ENCODE measurements at regions not wholly inside any gene's neighbourhood (a gene's known extent, or its start where the extent isn't known, plus 50 kb on each side); places are given as distances from the start of the nearest gene placed in this dataset.

DNA sequence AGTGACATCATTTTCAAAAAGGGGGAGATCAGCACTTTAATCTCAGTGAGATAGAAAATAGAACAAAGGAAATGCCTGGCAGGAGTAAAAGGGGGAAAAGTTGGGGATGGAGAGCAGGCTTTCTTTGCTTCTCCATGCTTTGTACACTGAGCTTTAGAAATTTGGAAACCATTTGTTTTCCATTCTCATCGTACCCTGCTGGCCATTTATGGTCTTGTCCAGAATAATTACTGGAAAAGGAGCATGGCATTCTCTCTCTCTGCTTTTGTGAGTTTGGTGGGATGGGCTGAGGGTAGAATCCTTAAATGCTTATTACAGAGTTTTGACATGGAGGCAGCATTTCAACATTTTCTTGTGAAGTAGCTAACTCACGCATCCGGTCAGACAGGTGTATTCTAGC lies 104.4 kb upstream of the FLRT2 start:
- DNase-seq (ENCODE audit: low read depth, low spot score): no peak
- no peaks in the 10 kb centered on the region for H3K9me3 ChIP-seq (ENCODE audit: control insufficient read depth, insufficient read depth, low read depth, low read length)
- H3K36me3 ChIP-seq (ENCODE audit: control insufficient read depth, insufficient read depth, low read length): no peaks in the 10 kb centered on the region
- in situ Hi-C loops (cut with HindIII; ENCODE audit: low pct_unique_long_range_greater_than_20kb, low sequenced_read_pairs) (no loop called here), intact Hi-C loops (cut with micrococcal nuclease; ENCODE audit: unreplicated experiment) (no loop called here)
- no peak for ATAC-seq
- ChIA-PET POLR2A (no interaction called here), CTCF (no interaction called here)
- BruUV-seq (replicated peaks): no TSS peak
- H3K4me1 ChIP-seq (ENCODE audit: control insufficient read depth, insufficient read depth, low read length): no peaks in the 10 kb centered on the region
- TF ChIP-seq POLR2AphosphoS5 (IDR thresholded peaks at IDR 0.05; ENCODE audit: low read depth, low read length) (no peak), REST (IDR thresholded peaks at IDR 0.05; ENCODE audit: insufficient read depth in 1 of 2, low read depth in 2 of 2, low read length in 1 of 2) (no peak), SIN3A (IDR thresholded peaks at IDR 0.05; ENCODE audit: borderline replicate concordance, insufficient read depth, low read depth, low read length) (no peak), TCF7L2 (IDR thresholded peaks at IDR 0.05; ENCODE audit: low read depth, low read length) (no peak), CTCF (IDR thresholded peaks at IDR 0.05) (no peak)
- H3K4me3 ChIP-seq (ENCODE audit: low read depth in 2 of 2, low read length in 2 of 2): no peak overlapping the region
- no peaks in the 10 kb centered on the region for H3K27me3 ChIP-seq (ENCODE audit: control insufficient read depth, insufficient read depth, low read length)
- H3K27ac ChIP-seq (ENCODE audit: low read length): no peak overlapping the region

DNA sequence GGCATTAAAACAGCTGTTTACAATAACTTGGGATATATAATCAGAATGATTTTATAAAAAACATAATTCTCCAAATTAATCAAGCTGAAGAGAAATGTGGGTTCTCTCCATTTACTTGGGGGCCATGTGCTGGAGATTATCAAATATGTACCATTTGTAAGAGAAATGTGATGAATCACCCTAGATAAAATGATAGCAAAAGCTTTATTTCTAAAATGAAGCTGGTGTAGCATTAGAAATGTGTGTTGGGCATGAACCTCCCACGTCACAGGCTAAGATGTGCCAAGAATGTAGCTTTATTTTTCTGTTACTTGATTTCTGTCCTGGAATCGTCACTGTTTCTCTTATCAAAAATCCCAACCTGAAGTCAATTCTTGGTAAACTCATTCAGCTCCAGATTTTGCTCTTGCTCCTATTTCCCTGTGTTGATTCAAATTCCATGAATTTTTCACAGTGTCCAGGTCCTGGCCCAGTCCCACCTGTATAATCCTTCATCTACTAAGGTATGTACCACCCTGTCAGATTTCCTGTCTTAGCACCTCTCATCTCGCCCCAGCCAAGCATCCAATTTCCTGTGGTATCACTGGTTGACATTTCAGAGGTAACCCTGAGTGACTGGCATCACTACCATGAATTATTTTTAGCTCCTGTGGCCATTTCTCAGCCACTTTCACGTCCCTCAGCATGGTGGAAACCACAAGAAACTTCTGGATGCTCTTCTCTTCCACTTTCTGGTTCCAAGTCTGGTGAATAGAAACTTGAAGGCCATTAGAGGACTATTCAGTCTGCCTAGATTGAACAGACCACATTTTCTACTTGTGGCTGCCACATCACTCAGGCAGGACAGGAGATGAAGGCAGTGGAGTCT lies 103.6 kb upstream of the FLRT2 start:
- no TSS peak for BruUV-seq (replicated peaks)
- ATAC-seq (no peak), DNase-seq (ENCODE audit: low read depth, low spot score) (no peak)
- ChIA-PET CTCF (no interaction called here), POLR2A (no interaction called here)
- H3K27me3 ChIP-seq (ENCODE audit: control insufficient read depth, insufficient read depth, low read length): no peaks in the 10 kb centered on the region
- intact Hi-C loops (cut with micrococcal nuclease; ENCODE audit: unreplicated experiment) (no loop called here), in situ Hi-C loops (cut with HindIII; ENCODE audit: low pct_unique_long_range_greater_than_20kb, low sequenced_read_pairs) (no loop called here)
- no peak overlapping the region for H3K27ac ChIP-seq (ENCODE audit: low read length)
- no peaks in the 10 kb centered on the region for H3K36me3 ChIP-seq (ENCODE audit: control insufficient read depth, insufficient read depth, low read length)
- H3K4me3 ChIP-seq (ENCODE audit: low read depth in 2 of 2, low read length in 2 of 2): no peak overlapping the region
- no peaks in the 10 kb centered on the region for H3K4me1 ChIP-seq (ENCODE audit: control insufficient read depth, insufficient read depth, low read length)
- no peaks in the 10 kb centered on the region for H3K9me3 ChIP-seq (ENCODE audit: control insufficient read depth, insufficient read depth, low read depth, low read length)
- TF ChIP-seq SIN3A (IDR thresholded peaks at IDR 0.05; ENCODE audit: borderline replicate concordance, insufficient read depth, low read depth, low read length) (no peak), REST (IDR thresholded peaks at IDR 0.05; ENCODE audit: insufficient read depth in 1 of 2, low read depth in 2 of 2, low read length in 1 of 2) (no peak), TCF7L2 (IDR thresholded peaks at IDR 0.05; ENCODE audit: low read depth, low read length) (no peak), CTCF (IDR thresholded peaks at IDR 0.05) (no peak), POLR2AphosphoS5 (IDR thresholded peaks at IDR 0.05; ENCODE audit: low read depth, low read length) (no peak)
